ENCODE measurements at regions not wholly inside any gene's neighbourhood (a gene's known extent, or its start where the extent isn't known, plus 50 kb on each side); places are given as distances from the start of the nearest gene placed in this dataset.

GRCh38 chr9:87112656-87113055, 165.3 kb upstream of the GAS1 start:
- Mint-ChIP-seq H3K27me3 (no peaks in the 10 kb centered on the region), H3K4me1 (no peaks in the 10 kb centered on the region), H3K27ac (no peak overlapping the region), H3K9me3 (peaks cover 8% of the 10 kb centered on the region), H3K36me3 (no peaks in the 10 kb centered on the region), H3K4me3 (no peak overlapping the region)
- ATAC-seq, result no peak

DNA sequence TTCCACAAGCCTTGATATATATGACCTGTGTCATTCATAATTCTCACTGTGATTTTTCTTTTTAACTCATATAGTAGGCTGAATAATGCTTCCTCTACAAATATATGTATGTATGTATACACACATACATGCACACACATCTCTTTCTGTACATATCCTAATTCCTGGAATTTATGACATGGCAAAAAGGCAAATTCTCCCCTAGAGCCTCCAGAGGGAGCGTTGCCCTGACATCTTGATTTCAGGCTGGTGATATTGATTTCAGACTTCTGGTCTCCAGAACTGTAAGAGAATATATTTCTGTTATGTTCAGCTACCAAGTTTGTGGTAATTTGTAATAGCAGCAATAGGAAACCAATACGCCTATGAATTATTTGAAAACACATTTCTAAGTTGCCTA, 166.6 kb upstream of the GAS1 start:
- ATAC-seq, result no peak
- no peaks in the 10 kb centered on the region for H3K4me1 Mint-ChIP-seq
- no peak overlapping the region for H3K27ac Mint-ChIP-seq
- H3K27me3 Mint-ChIP-seq, result no peaks in the 10 kb centered on the region
- no peak overlapping the region for H3K4me3 Mint-ChIP-seq
- no peaks in the 10 kb centered on the region for H3K36me3 Mint-ChIP-seq
- peaks cover 8% of the 10 kb centered on the region for H3K9me3 Mint-ChIP-seq

DNA sequence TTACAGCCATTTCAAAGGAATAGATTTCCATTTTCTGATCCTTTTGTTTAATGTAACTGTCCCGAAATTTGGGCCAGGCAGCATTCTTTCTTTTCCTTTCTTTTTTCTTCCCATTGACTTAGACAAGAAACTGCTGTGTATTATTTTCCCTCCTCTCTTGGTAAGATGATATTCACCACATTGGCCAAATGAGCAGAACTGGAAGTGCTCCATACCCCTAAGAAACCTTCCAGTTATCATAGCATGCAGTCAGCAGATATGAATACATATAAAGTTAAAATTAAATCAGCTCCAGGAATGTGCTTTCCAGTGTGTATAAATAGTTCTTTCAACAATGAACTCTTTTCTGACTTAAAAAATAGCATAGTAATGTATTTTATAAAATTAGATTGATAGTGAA, 168.5 kb upstream of the GAS1 start:
- Mint-ChIP-seq H3K36me3 (no peaks in the 10 kb centered on the region), H3K27me3 (no peaks in the 10 kb centered on the region), H3K27ac (no peak overlapping the region), H3K4me3 (no peak overlapping the region), H3K4me1 (no peaks in the 10 kb centered on the region), H3K9me3 (peaks cover 6% of the 10 kb centered on the region)
- ATAC-seq, result no peak

- H3K4me1 Mint-ChIP-seq, result no peaks in the 10 kb centered on the region
- peaks cover 5% of the 10 kb centered on the region for H3K9me3 Mint-ChIP-seq
- no peaks in the 10 kb centered on the region for H3K36me3 Mint-ChIP-seq
- no peaks in the 10 kb centered on the region for H3K27me3 Mint-ChIP-seq
- H3K27ac Mint-ChIP-seq, result no peak overlapping the region
- no peak for ATAC-seq
- no peak overlapping the region for H3K4me3 Mint-ChIP-seq
Observed at GRCh38 chr9:87116492-87116891, 169.2 kb upstream of the GAS1 start.

DNA sequence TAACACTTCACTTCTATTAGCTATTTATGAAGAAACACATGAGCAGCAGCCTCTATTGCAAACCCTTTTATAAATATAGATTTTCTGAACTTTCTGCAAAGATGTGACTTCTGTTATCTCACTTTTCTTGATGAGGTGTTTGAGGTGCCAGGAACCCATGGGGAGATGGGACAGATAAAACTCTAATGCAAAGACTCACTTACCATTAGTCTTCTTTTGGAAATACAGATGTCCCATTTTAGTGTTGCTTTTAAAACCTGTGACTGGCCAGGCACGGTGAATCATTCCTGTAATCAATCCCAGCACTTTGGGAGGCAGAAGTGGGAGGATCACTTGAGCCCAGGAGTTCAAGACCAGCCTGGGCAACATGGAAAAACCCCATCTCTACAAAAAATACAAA, 171.3 kb upstream of the GAS1 start:
- ATAC-seq, result no peak

DNA sequence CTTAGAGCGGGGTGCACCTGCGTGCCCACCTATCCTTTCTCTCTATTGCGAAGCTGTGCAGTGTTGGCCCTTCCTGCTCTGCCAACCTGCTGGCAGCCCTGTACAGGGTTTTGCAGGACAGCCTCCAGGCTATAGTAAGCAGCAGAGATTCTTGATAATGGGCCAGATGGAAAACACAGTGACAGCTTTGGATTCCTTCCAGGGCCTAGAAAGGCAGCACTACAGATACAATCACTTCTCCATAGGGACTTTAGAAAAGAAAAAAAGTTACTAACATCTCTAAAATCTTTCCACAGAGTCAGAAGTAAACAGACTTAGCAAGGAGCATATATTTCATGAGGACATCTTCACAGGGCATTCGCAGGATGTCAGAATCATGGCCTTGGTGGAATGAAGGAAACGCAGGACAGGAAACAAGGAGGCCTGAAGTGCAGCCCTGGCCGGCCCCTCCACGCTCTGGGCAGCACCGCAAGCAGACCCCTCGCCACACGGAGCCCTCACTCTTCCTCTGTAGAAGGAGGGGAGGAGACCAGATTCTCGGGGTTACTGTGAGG, 172.1 kb upstream of the GAS1 start:
- H3K27me3 Mint-ChIP-seq, result no peaks in the 10 kb centered on the region
- H3K27ac Mint-ChIP-seq, result no peak overlapping the region
- H3K4me1 Mint-ChIP-seq, result no peaks in the 10 kb centered on the region
- no peaks in the 10 kb centered on the region for H3K36me3 Mint-ChIP-seq
- peaks cover 2% of the 10 kb centered on the region for H3K9me3 Mint-ChIP-seq
- H3K4me3 Mint-ChIP-seq, result no peak overlapping the region
- ATAC-seq, result no peak

More for the DNA sequence above, 171.3 kb upstream of the GAS1 start:
- Mint-ChIP-seq H3K36me3 (no peaks in the 10 kb centered on the region), H3K27me3 (no peaks in the 10 kb centered on the region), H3K9me3 (peaks cover 2% of the 10 kb centered on the region), H3K4me1 (no peaks in the 10 kb centered on the region), H3K27ac (no peak overlapping the region), H3K4me3 (no peak overlapping the region)

DNA sequence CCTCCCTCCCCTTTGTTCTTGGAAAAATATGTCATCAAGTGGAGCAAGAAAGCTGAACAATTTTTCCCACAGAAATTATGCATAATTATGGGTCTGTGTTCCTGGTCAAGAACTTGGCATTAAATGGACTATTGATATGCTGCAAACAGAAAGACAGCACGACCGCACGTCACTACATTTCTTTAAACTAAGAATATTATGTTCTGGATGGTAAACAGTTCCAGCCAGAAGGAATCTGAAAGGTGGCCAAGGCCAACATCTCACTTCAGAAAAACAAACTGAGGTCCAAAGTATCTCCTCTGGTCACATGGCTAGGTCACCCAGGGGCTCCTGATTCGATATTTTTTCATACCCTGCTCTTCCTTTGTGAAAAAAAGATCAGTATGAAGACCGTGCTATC, 173.3 kb upstream of the GAS1 start:
- no peak for ATAC-seq
- Mint-ChIP-seq H3K9me3 (peaks cover 4% of the 10 kb centered on the region), H3K4me3 (no peak overlapping the region), H3K27ac (no peak overlapping the region), H3K27me3 (no peaks in the 10 kb centered on the region), H3K4me1 (no peaks in the 10 kb centered on the region), H3K36me3 (no peaks in the 10 kb centered on the region)

- Mint-ChIP-seq H3K4me3 (no peak overlapping the region), H3K9me3 (peaks cover 4% of the 10 kb centered on the region), H3K27ac (no peak overlapping the region), H3K27me3 (no peaks in the 10 kb centered on the region), H3K36me3 (no peaks in the 10 kb centered on the region), H3K4me1 (no peaks in the 10 kb centered on the region)
- ATAC-seq, result no peak
Observed at GRCh38 chr9:87122947-87123685, 175.8 kb upstream of the GAS1 start.

DNA sequence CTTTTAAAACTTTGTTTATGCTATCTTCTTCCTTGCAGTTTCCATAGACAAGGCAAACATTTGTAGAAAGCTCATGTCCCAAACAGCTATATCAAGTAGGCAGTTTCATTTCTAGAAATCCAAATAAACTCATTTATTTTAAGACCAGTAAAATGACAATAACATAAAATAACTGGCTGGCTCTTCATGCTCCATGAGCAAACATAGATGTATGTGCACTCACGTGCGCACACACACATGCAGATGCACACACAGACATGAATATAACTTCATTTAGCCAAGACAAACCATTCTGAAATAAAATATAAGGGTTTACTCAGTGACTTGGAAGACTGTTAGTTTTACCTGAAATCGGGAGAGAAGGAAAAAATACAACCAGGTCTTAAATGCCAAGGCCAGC, 176.5 kb upstream of the GAS1 start:
- Mint-ChIP-seq H3K27me3 (no peaks in the 10 kb centered on the region), H3K4me3 (no peak overlapping the region), H3K36me3 (no peaks in the 10 kb centered on the region), H3K27ac (no peak overlapping the region), H3K4me1 (no peaks in the 10 kb centered on the region), H3K9me3 (peaks cover 4% of the 10 kb centered on the region)
- no peak for ATAC-seq

DNA sequence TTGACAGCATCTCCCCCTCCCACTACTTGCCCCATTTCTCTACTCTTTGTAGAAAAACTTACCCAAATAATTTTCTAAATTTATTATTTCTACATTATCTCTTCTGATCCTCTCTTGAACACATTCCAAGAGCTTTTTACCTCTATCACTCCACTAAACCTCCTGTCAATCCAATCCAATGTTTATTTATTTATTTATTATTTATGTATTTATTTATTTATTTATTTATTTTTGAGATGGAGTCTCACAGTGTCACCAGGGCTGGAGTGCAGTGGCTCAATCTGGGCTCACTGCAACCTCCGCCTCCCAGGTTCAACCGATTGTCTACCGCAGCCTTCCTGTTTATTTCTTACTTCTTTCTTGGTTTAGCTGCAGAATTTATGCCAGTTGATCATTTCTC, 178.5 kb upstream of the GAS1 start:
- ATAC-seq, result no peak
- no peaks in the 10 kb centered on the region for H3K36me3 Mint-ChIP-seq
- no peak overlapping the region for H3K4me3 Mint-ChIP-seq
- H3K27ac Mint-ChIP-seq, result no peak overlapping the region
- H3K4me1 Mint-ChIP-seq, result no peaks in the 10 kb centered on the region
- H3K9me3 Mint-ChIP-seq, result peaks cover 4% of the 10 kb centered on the region
- H3K27me3 Mint-ChIP-seq, result no peaks in the 10 kb centered on the region

DNA sequence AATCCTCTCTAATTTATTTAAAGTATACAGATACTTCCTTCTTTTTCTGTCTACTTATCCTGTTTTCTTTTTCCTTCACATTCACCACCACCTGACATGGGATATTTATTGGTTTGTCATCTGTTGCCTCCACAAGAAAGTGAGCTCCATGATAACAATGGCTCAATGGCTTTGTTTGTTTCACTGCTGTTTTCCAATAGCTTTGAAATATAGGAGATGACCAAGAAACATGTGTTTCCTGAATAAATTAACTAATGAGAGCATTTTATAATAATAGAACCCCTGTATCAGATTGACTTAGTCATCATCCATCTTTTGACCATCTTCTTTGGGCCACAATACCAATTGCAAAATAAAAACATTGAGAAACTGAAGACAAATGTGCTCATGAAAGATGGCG, 180.2 kb upstream of the GAS1 start:
- Mint-ChIP-seq H3K4me3 (no peak overlapping the region), H3K27me3 (no peaks in the 10 kb centered on the region), H3K9me3 (peaks cover 4% of the 10 kb centered on the region), H3K36me3 (no peaks in the 10 kb centered on the region), H3K4me1 (no peaks in the 10 kb centered on the region), H3K27ac (no peak overlapping the region)
- ATAC-seq, result no peak

GRCh38 chr9:87127978-87128614, 180.8 kb upstream of the GAS1 start:
- H3K27me3 Mint-ChIP-seq, result no peaks in the 10 kb centered on the region
- ATAC-seq, result no peak
- no peak overlapping the region for H3K27ac Mint-ChIP-seq
- no peaks in the 10 kb centered on the region for H3K4me1 Mint-ChIP-seq
- H3K4me3 Mint-ChIP-seq, result no peak overlapping the region
- H3K36me3 Mint-ChIP-seq, result no peaks in the 10 kb centered on the region
- peaks cover 9% of the 10 kb centered on the region for H3K9me3 Mint-ChIP-seq

DNA sequence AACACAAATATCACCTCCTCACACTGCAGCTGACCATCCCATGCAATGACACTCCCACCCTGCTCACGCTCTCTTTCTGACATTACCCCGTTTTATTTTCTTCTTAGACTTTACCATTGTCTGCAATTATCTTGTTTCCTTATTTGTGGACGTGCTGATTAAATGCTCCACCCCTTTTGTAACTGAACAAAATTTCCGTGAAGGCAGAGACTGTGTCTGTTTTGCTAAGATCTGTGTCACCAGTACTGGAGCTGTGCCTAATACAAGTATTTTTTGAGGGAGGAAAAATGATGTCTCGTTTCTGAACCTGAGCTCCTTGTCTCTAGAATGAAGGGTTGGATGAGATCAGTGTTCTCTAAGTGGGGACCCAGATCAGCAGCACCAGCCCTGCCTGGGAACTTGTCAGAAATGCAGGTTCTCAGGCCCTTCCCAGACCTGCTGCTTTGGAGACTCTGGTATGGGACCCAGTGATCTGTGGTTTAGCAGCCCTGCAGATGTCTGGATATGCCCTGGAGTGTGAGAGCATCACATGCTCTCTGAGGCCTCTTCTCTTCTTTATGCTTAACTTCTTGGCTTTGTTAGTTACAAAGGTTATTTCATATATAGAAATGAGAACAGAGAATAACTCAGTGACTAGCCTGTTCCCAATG, 181.7 kb upstream of the GAS1 start:
- no peaks in the 10 kb centered on the region for H3K4me1 Mint-ChIP-seq
- H3K36me3 Mint-ChIP-seq, result no peaks in the 10 kb centered on the region
- H3K4me3 Mint-ChIP-seq, result no peak overlapping the region
- no peak for ATAC-seq
- H3K27me3 Mint-ChIP-seq, result no peaks in the 10 kb centered on the region
- no peak overlapping the region for H3K27ac Mint-ChIP-seq
- peaks cover 12% of the 10 kb centered on the region for H3K9me3 Mint-ChIP-seq

DNA sequence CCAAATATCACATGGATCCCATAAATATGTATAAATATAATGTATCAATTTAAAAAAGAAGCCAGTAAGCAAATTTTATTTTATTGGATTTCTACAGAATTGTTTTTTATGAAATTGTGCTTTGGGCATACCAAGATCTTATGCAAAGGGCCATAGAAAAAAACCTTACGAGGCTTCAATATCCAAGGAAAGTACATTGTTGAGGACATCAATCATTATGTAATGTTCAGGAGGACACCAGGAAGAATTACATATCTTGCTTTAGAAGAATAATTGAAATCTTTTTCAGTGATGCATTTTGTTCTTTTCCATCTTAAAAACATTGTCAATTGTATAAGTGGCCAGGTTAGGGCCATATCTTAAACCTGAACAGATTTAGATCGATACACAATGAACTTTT, 187.8 kb upstream of the GAS1 start:
- no peak for ATAC-seq
- no peaks in the 10 kb centered on the region for H3K4me1 Mint-ChIP-seq
- H3K4me3 Mint-ChIP-seq, result no peak overlapping the region
- no peak overlapping the region for H3K27ac Mint-ChIP-seq
- peaks cover 11% of the 10 kb centered on the region for H3K9me3 Mint-ChIP-seq
- H3K36me3 Mint-ChIP-seq, result no peaks in the 10 kb centered on the region
- no peaks in the 10 kb centered on the region for H3K27me3 Mint-ChIP-seq

DNA sequence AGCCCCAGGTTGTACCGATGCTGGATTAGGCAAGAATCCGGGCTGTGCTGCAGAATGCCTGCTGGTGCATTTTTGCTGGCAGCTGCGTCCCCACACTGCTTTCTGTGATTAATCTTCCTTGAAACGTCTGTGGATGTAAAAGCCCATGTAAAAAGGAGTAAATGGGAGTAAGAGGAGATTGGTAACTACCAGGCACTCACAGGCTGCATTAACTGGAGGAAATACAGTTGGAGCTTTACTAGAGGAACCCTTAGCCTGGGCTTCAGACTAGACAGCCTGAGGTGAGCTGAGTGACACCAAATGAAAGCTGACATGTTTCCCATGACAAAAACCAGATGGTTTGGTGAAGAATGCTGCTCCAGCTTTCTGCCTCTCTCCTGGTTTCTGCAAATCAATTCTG, 190.4 kb upstream of the GAS1 start:
- Mint-ChIP-seq H3K27ac (no peak overlapping the region), H3K4me1 (no peaks in the 10 kb centered on the region), H3K27me3 (no peaks in the 10 kb centered on the region), H3K9me3 (peaks cover 11% of the 10 kb centered on the region), H3K4me3 (no peak overlapping the region), H3K36me3 (no peaks in the 10 kb centered on the region)
- no peak for ATAC-seq
